ENCODE measurements at regions not wholly inside any gene's neighbourhood (a gene's known extent, or its start where the extent isn't known, plus 50 kb on each side); places are given as distances from the start of the nearest gene placed in this dataset.

DNA sequence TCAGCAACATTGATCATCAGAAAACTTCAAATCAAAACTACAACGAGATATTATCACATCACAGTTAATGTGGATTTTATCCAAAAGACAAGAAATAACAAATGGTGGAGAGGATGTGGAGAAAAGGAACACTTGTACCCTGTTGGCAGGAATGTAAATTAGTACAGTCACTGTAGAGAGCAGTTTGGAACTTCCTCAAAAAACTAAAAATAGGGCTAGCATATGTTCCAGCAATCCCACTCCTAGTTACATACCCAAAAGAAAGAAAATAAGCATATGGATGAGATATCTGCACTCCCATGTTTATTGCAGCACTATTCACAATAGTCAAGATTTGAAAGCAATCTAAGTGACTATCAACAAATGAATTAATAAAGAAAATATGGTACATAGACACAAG, 887.7 kb upstream of the MAN1A1 start:
- no peak for DNase-seq (ENCODE audit: low spot score)

DNA sequence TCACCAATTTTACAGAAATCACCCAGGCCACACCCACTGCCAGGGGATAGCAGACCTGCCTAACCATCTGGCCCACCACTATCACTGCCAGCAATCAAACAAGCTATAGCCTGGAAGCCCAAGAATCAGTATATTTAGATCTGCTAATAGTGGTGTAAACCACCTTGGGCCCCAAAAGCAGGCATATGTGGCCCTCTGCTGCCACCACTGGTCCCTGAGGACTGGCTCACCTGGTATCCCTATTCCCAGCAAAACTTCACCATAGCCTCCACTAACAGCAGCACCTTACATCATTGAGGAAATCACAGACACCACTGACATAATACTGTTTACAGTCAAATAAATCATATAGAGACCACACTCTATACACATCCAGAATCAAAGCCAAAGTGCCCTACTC, 880.4 kb upstream of the MAN1A1 start:
- no peak for DNase-seq (ENCODE audit: low spot score)

DNA sequence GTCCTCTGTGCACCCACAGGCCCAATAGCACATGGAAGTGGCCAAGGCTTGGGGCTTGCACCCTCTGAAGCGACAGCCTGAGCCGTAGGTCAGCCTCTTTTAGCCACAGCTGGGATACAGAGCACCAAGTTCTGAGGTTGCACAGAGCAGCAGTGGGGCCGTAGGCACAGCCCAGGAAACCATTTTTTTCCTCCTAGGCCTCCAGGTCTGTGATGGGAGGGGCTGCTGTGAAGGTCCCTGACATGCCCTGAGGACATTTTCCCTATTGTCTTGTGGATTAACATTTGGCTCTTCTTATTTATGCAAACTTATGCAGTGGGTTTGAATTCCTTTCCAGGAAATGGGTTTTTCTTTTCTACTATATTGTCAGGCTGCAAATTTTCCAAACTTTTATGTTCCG, 878.7 kb upstream of the MAN1A1 start:
- DNase-seq (ENCODE audit: low spot score) = no peak

DNA sequence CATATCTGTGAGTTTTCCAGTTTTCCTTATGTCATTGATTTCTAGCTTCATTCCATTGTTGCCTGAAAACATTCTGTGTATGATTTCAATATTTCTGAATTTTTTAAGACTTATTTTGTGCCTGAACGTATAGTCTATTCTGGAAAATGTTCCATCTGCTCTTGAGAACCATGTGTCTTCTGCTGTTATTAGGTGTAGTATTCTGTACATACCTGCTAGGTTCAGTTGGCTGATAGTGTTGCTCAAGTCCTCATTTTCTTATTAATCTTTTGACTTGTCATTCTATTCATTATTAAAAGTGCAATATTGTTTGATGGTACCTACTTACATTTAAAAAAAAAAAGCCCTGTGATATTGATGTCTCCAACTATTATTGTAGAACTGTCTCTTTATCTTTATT, 869.8 kb upstream of the MAN1A1 start:
- no peak for DNase-seq (ENCODE audit: low spot score)

DNA sequence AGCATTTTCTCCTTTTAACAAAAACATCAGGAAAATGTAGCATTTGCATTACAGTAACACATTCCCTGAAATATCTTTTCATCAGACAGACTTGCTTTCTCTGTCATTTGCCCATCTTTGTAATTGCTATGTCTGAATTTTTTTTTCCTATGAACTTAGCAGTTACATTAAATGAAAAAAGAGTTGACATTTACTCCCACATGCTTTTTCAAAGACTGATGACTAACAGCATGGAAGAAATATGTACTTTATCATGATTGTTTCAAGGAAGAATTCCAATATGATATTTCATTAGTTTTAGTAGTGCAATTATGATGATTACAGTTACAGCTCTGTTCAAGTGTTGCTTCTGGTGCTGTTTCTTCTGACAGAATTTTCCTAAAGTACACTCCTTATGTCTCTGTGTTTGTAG, 864.5 kb upstream of the MAN1A1 start:
- DNase-seq (ENCODE audit: low spot score) = no peak

DNA sequence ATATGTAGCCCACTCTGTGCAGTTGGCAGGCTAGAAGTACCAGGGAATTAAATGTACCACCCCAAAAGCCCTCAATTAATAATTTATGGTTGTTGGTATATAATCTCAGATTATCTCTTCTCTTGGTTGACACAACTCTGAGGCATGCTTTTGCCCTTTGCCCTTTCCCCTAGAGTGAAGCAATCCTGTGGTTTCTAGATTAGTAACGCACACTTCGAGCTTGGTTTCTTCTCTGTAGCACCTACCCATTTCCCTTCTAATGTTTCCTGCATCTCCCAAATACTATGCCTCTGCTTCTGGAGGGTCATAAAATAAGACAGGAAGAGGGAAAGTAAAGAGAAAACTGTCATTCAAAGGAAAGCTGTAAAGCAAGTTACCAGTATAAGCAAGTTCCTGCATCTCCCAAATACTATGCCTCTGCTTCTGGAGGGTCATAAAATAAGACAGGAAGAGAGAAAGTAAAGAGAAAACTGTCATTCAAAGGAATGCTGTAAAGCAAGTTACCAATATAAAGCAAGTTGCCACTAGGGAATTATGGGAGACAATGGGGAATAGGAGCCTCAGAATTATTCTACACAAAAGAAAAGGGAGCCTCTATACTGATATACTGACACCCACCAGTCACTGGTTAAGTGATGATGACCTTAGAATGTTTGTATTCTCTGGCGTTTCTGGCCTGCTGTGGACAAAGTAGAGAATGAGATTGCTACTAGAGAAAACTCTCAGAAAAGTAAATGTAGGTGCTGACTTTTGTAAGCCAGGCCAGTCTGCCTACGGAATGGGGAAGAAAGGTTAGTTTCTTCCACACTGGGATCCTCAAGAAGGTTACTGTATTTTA, 862.6 kb upstream of the MAN1A1 start:
- no peak for DNase-seq (ENCODE audit: low spot score)

DNA sequence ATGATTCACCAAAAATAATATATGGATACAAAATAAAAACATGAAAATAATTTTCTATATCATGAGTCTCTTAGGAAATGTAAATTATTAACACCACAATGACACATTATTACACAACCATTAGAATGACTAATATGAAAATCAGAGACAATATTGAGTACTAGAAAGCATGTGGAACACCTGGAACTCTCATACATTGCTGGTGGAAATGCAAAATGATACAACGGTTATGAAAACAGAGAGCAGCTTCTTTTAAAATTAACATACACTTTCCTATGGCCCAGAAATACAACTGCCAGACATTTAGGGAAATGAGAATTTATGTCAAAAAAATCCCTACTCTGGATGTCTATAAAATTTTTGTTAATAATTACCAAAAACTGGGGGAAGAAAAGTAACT, 853.3 kb upstream of the MAN1A1 start:
- DNase-seq (ENCODE audit: low spot score) = no peak

DNA sequence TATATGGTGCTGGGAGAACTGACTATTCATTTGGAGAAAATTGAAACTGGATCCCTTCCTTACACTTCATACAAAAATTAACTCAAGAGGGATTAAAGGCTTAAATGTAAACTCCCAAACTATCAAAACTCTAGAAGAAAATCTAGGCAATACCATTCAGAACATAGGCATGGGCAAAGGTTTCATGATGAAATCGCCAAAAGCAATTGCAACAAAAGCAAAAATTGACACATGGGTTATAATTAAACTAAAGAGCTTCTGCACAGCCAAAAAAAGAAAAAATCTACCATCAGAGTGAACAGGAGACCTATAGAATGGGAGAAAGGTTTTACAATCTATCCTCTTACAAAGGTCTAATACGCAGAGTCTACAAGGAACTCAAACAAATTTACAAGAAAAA, 851.3 kb upstream of the MAN1A1 start:
- DNase-seq (ENCODE audit: low spot score) = no peak

DNA sequence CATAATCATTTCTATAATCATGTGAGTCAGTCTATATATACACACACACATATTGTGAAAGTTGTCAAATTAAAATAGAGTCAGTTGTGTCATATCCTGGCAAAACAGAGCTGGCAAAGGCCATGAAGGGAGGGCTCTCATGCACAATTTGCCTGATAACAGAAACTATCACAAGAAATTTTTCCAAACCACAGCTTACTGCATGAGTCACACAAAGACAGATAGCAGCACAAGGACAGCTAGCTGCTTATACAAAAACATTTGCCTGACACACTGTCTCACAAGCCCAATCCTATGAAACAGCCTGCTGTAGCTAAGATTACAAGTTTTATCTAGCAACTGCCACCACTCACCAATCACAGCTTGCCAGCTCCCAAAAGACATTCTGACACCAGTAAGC, 848.5 kb upstream of the MAN1A1 start:
- peak; percentile 7 for DNase-seq (ENCODE audit: low spot score)

DNA sequence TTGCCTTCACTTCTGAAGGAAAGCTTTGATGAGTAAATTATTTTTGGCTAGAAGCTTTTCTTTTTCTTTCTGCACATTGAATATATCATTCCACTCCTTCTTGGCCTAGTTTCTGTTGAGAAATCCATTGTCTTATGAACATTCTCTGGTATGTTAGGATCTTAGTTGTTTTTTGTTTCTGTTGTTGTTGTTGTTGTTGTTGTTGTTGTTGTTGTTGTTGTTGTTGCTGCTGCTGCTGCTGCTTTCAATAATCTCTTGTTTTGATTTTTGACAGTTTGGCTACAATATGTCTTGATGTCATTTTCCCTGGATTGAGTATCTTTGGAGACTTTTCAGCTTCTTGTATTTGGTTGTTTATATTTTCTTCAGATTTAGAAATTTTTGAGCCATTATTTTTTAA, 836.5 kb upstream of the MAN1A1 start:
- DNase-seq (ENCODE audit: low spot score) = no peak

DNA sequence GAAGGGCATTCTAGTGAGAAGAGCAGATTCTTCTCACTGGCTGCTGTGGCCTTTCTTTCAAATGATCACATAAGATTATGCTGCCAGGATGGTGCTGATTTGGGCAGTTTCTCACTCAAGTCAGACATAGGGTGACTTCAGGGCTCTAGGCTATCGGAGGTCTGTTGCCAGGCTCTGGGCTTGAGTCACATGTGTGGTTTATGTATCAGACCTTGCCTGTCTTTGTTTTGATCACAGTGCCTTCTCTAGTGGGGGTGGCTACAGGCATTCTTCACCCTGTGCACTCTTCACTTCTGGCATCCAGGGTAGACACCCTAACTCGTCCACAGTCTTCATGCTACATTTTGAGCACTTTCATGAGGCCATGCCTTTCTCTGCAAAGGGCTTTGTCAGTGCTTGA, 823.7 kb upstream of the MAN1A1 start:
- DNase-seq (ENCODE audit: low spot score) = no peak

DNA sequence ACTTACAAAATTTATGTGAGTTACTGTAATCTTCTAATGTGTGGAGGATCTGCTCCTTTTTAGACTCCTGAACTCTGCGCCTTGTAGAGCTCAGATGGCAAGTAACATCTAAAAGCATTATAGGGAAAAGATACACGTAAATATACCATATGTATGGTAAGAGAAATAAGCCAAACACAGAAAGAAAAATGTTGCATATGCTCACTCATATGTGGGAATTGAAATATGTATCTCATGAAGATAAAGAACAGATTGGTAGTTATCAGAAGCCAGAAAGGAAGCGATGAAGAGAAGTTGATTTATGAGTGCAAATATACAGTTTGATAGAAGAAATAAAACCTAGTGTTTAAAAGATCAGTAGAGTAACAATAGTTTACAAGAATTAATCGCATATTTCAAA, 815.0 kb upstream of the MAN1A1 start:
- DNase-seq (ENCODE audit: low spot score) = no peak

DNA sequence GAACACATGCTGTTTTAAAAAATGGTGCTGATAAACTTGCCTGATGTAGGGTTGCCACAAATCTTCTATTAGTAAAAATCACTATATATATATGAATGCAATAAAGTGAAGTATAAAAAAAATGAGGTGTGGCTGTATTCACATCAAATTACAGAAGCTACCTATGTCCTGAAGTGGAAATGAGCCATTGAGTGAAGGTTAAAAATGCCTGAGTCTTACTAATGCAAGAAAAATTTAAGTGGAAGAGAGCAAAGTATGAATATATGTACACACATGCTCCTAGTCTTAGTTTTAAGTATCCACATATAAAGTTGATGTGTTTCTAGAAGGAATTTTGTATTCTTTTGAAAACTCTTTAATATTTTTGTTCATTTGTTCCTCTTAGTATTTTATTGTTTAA, 808.3 kb upstream of the MAN1A1 start:
- DNase-seq (ENCODE audit: low spot score) = no peak

DNA sequence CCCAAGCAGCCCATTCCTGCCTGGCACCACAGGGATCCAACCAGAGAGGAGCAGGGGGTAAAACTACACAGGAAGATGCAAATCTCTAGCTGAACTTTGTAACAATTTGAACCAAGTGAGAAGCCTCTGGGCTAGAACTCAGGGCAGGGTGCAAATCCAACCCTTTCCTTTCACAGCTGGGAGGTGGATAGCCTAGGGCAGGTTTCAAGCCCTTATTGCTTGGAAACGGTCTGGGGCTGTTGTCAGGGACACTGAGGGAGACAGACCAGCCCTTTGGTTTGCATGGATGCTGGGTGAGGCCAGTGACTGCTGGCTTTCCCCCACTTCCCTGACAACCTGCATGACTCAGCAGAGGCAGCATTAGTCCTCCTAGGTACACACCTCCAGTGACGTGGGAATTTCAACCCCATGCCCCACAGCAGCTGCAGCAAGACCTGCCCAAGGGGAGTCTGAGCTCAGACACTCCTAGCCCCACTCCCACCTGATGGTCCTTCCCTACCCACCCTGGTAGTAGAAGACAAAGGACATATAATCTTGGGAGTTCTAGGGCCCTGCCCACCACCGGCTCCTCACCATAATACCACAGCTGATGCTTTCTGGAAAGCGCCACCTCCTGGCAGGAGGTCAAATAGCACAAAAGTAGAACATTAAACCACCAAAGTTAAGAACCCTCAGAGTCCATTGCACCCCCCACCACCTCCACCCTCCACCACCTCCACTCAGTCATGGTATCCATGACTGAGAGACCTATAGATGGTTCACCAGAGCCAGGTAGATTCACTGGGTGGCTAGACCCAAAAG, 797.7 kb upstream of the MAN1A1 start:
- DNase-seq (ENCODE audit: low spot score) = no peak

DNA sequence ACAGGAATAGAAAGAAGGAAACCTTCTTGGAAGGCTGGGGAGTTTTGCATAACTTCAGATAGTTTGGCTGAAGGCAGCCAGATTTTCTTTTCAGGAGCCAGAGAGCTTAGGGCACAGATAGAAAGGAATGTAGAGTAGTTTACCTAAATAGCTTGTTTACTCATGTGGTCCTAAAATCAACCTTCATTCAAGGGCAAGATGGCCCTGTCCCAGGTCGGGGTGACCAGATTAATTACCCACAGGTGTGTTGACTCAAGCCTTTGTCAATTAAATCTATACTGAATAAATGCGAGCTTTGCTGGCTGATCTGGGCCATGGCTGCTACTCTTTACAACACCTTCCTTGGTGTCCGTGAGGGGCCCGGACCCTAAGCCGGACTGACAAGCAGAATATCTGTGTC, 792.0 kb upstream of the MAN1A1 start:
- DNase-seq (ENCODE audit: low spot score) = no peak

DNA sequence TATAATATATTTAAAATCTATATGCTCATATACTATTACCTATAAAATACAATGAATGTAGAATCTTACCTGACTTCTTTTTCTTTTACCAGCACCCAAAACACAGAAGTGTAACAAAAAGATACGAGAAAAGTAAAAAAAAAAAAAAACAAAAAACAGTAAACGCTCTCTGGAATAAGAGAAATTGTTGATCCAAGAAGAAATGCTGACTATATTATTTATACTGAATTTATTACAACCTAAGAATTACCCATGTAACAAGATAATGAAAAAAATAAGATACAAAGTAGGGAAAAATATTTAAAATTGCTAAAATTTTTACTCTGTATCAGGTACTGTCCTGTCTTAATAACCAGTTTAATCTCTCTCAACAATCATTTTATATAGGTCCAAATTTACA, 787.9 kb upstream of the MAN1A1 start:
- DNase-seq (ENCODE audit: low spot score) = no peak

DNA sequence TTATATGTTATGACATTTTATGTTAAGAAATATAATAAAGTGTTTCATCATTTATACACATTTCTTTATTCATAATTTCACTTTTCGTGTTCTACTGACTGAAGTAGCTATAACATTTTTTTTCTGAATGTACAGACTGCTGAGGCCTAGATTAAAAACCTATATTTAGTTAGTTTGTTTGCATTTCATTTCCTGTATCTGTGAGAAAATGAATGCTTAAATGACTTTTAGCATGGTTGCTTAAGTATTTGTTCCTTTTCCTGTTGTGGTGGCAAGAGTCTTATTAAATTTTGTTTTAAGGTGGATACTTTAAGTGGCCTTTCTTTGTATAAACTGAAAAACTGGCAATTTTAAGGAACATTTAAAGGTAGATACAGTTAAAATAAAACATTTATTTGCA, 779.7 kb upstream of the MAN1A1 start:
- no peak for DNase-seq (ENCODE audit: low spot score)

DNA sequence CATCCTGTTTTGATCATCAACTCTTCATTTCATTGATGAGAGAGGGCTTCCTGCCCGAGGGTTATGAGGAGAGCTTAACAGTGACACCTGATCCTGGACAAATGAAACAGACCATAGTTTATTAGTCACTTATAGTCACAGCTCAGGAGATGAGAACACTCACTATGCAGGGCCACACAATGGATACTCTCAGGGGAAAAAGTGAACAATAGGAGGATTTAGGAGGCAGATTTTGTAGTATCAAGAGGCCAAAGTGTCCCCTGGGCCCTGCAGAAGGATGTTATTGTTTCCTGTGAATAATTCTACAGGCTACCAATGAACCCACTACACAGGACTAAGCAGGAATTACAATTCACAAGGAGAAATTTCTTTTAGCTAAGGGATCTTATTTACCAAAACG, 772.8 kb upstream of the MAN1A1 start:
- no peak for DNase-seq (ENCODE audit: low spot score)

DNA sequence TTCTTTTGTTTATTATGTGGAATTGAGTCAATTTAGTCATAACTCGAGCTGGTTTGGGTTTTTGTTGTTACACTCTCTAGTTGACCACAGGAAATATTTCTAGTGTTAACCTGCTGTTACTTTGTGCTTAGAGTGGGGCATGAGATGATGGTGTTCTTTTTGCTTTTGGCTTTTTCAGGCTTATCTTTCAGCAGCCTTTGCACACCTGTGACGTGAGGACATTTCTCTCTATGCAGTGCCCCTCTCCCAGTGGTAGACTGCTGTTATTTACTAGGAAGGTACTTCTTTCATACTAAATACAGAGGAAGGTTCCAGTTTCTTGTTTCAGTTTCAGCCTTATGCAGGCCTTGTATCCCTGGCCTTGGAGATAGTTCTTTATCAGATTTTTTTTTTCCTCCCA, 766.8 kb upstream of the MAN1A1 start:
- DNase-seq (ENCODE audit: low spot score) = no peak

DNA sequence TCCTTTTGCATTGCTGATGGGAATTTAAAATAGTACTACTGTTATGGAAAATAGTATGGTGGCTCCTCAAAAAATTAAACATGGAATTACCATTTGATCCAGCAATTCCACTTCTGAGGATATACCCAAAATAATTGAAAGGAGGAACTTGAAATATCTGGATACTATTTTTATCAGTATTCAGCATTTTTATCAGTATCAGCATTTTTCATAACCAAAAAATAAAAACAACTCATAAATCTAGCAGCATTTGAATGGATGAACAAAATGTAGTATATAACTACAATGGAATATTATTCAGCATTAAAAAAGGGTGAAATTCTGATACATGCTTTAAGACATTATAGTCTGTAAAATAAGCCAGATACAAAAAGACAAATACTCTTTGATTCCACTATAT, 763.4 kb upstream of the MAN1A1 start:
- DNase-seq (ENCODE audit: low spot score) = no peak

DNA sequence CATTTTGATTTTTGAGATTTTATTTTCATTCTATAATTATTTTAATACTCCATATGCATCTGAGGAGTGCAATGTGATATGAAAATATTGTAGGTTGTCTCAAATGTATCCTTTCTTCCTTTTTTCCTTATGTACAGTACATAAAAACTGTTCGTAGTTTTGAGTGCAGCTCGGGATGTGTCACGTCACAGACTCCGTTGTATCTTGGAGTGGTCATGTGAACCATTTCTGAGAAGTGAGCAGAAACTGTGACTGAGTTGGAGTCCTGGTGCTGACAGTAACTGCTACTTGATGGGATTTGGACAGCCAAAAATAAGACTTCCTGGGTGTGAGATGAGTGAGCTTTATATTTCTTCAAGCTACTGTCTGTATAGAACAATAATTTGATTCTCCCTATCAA, 761.4 kb upstream of the MAN1A1 start:
- no peak for DNase-seq (ENCODE audit: low spot score)

DNA sequence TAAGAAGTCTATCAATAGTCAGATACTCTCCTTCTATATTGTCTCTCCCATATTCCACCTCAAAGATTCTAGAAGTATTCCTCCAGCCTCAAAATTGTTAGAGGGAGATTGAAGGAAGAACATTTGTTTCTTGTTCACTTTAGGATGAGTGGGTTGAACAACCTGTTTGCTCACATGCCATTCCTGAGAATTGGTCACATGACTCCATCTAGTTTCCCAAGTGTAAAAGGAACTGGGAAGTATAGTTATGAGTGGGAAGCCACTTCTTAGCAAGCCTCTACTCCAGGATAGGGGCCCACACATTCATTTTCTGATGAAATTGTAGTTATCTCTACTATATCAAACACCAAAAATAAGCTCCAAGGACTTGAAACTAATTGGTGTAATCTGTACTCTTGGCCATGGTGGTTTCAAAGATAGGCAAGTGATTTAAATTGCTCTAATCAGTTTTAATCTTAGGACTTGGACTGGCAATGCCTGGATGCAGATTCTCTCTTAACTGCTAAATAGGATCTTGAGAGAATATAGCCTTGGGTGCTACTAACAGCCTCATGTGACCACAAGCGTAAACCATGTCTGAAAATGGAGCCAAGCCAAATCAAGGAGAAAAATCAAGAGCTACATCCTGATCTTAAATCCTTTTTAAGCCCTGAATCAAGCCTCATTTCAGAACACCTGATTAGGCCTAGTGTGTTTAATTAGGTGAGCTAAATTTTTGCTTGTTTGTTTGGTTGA, 758.7 kb upstream of the MAN1A1 start:
- no peak for DNase-seq (ENCODE audit: low spot score)

DNA sequence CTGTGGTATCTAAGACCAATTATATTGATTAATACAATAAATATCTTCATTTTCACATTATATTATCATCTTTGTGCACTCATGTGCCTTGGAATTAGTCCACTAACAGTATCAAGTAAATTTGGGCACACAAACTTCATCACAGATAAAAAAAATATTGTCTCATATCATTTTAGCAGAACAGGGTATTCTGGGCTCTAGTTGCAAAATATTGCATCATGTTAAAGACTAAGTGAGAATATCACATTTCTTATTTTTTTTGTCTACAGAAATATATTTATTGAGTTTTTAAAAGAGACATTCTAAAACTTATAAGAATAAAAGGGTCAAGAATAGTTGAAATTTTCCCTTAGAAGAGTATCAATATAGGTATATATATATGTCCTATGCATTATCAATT, 754.1 kb upstream of the MAN1A1 start:
- no peak for DNase-seq (ENCODE audit: low spot score)

All from RKO (cell line).